Calu3 (cell line): ENCODE measurements at regions not wholly inside any gene's neighbourhood (a gene's known extent, or its start where the extent isn't known, plus 50 kb on each side); places are given as distances from the start of the nearest gene placed in this dataset.

Source experiments
- BruUV-seq: library from RNA; stranded (reverse); fragments of 400-500 nt; replicated peaks from 2 replicates; lab custom pipeline; 2021; lab: Mats Ljungman, UMichigan
- CTCF ChIA-PET: fragments of 300-600 bp; sonication (Branson Sonifier 250); formaldehyde crosslinking; loops from one replicate; lab custom pipeline; 2022; ENCODE audit warnings: antibody characterized with exemption; lab: Charles Lee
- DNase-seq: peaks from one replicate; pipeline ENCODE4 v3.0.0; 2022
- H3K27ac Mint-ChIP-seq: one replicate; pipeline ENCODE4 v1.8.0; 2022; ENCODE audit warnings: mixed read lengths; ENCODE audit not compliant: unreplicated experiment
- H3K27me3 Mint-ChIP-seq: one replicate; pipeline ENCODE4 v1.8.0; 2022; ENCODE audit warnings: mixed read lengths; ENCODE audit not compliant: unreplicated experiment
- H3K36me3 Mint-ChIP-seq: one replicate; pipeline ENCODE4 v1.8.0; 2022; ENCODE audit warnings: mild to moderate bottlenecking, moderate library complexity, mixed read lengths; ENCODE audit not compliant: insufficient read depth, unreplicated experiment
- H3K4me1 Mint-ChIP-seq: one replicate; pipeline ENCODE4 v1.8.0; 2022; ENCODE audit warnings: mild to moderate bottlenecking, low read depth, mixed read lengths; ENCODE audit not compliant: unreplicated experiment
- H3K4me3 Mint-ChIP-seq: one replicate; pipeline ENCODE4 v1.8.0; 2022; ENCODE audit warnings: mild to moderate bottlenecking, low read depth, moderate library complexity, mixed read lengths; ENCODE audit not compliant: unreplicated experiment
- H3K9me3 Mint-ChIP-seq: one replicate; pipeline ENCODE4 v1.8.0; 2022; ENCODE audit warnings: low read depth, mixed read lengths; ENCODE audit not compliant: unreplicated experiment
- intact Hi-C: fragments of 100-400 bp; cut with micrococcal nuclease; formaldehyde crosslinking; loops from one replicate; pipeline ENCODE4 v1.10.0; 2022; ENCODE audit not compliant: unreplicated experiment
- TF ChIP-seq, protein P1 (sequence below): fragments of 200-600 bp; IDR thresholded peaks from one replicate; pipeline ENCODE4 v1.8.0; 2022; ENCODE audit warnings: antibody characterized with exemption; ENCODE audit not compliant: unreplicated experiment

DNA sequence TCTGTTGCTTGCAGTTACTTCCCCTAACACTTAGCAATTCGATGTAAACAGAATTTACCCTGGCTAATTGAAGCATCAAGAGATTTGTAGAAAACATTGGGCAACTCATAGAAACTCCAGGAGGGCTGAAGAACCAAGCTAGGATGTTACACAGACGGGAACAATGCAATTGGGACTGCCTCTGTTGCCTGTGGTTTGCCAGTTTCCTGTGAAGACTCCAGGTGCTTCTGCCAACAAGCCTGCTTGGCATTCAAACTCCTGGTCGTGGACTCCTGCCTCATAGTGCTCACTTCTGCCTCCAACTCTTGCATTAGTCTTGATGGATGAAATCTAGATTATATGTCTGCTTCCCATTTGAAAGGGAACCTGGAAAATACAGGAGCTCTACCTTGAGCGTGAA, 246.0 kb downstream of the BMP4 start:
- Mint-ChIP-seq H3K4me3 (no peak overlapping the region), H3K27ac (no peak overlapping the region), H3K27me3 (no peaks in the 10 kb centered on the region), H3K36me3 (no peaks in the 10 kb centered on the region), H3K4me1 (peaks cover 17% of the 10 kb centered on the region), H3K9me3 (no peaks in the 10 kb centered on the region)
- no peak for DNase-seq
- CTCF ChIA-PET, result no interaction called here
- TF ChIP-seq, protein P1, sequence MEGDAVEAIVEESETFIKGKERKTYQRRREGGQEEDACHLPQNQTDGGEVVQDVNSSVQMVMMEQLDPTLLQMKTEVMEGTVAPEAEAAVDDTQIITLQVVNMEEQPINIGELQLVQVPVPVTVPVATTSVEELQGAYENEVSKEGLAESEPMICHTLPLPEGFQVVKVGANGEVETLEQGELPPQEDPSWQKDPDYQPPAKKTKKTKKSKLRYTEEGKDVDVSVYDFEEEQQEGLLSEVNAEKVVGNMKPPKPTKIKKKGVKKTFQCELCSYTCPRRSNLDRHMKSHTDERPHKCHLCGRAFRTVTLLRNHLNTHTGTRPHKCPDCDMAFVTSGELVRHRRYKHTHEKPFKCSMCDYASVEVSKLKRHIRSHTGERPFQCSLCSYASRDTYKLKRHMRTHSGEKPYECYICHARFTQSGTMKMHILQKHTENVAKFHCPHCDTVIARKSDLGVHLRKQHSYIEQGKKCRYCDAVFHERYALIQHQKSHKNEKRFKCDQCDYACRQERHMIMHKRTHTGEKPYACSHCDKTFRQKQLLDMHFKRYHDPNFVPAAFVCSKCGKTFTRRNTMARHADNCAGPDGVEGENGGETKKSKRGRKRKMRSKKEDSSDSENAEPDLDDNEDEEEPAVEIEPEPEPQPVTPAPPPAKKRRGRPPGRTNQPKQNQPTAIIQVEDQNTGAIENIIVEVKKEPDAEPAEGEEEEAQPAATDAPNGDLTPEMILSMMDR, result no peak
- intact Hi-C loops, result no loop called here
- no TSS peak for BruUV-seq

DNA sequence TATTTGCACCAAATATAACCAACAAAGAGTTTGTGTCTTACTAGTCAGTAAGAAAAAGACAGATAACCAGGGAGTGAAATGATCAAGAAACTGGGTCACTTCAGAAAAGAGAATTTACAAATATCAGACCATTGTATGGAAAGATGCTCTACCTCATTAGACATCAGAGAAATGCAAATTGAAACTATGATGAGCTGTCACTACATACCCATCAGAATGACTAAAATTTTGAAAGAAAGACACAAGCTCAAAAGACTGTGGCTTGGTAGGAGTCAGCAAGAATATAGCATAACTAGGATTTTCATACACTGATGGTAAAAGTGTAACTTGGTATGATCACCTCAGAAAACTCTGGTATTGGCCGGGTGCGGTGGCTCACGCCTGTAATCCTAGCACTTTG, 247.2 kb downstream of the BMP4 start:
- H3K9me3 Mint-ChIP-seq, result no peaks in the 10 kb centered on the region
- no peak for DNase-seq
- BruUV-seq, result no TSS peak
- no peaks in the 10 kb centered on the region for H3K27me3 Mint-ChIP-seq
- H3K4me1 Mint-ChIP-seq, result peaks cover 4% of the 10 kb centered on the region
- no peaks in the 10 kb centered on the region for H3K36me3 Mint-ChIP-seq
- no peak overlapping the region for H3K27ac Mint-ChIP-seq
- intact Hi-C loops, result no loop called here
- TF ChIP-seq, protein P1, result no peak
- CTCF ChIA-PET, result no interaction called here
- no peak overlapping the region for H3K4me3 Mint-ChIP-seq

DNA sequence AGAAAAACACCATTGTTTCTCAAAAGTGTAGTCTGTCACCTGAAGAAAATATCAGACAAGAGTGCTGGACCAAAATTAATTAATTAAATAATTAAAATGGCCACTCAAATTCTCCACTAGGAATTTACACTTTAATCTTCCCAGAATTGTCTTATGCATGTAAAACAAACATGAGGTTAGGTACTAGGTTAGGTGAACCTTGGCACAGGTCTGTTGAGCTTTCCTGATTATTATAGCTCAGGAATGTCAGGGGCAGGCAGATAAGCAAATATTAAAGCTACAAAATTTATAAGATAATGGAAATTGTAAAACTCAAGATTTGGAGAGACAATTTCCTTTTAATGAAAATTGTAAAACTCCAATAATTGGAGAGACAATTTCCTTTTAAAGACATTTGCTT, 253.2 kb downstream of the BMP4 start:
- TF ChIP-seq, protein P1, result no peak
- Mint-ChIP-seq H3K9me3 (no peaks in the 10 kb centered on the region), H3K4me1 (peaks cover 9% of the 10 kb centered on the region), H3K27me3 (no peaks in the 10 kb centered on the region), H3K4me3 (no peak overlapping the region), H3K36me3 (no peaks in the 10 kb centered on the region), H3K27ac (no peak overlapping the region)
- intact Hi-C loops, result no loop called here
- BruUV-seq, result no TSS peak
- CTCF ChIA-PET, result no interaction called here
- DNase-seq, result no peak

DNA sequence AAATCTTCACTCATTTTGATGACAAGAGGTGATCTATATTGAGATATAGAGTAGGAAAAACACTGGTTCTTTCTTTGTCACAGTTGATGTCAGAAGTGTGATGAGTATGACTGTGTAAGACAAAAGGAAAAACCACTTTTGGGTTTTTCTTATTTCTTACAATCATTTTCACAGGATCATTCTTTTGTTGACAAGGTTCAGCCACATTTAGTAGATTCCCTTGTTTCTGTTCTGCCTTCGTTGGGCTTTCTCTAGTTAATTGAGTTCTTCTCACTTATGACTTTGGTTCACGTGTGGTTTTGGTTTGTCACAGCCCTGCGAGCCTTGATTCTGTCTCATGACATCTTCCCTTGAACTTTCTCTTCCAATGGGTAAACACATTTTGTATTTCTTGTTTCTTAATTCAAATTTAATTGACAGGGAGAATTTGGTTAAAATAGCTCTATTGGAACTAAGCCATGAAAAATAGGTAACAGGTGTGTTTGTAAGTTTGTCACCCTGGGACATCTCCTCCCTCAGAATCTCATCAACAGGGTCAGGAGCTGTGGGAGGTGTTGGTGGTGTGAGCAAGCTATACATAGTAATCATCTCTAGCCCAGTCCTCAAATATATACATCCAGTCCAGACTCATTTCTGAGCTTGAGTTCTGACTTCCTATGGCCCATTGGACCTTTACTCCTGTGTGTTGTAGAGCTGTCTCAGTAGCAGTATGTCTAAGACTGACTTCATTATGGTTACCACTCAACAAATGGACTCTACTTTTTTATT, 255.3 kb downstream of the BMP4 start:
- H3K4me1 Mint-ChIP-seq, result peaks cover 9% of the 10 kb centered on the region
- no peak for DNase-seq
- intact Hi-C loops, result no loop called here
- no peaks in the 10 kb centered on the region for H3K27me3 Mint-ChIP-seq
- peaks cover 5% of the 10 kb centered on the region for H3K36me3 Mint-ChIP-seq
- TF ChIP-seq, protein P1, result no peak
- H3K27ac Mint-ChIP-seq, result no peak overlapping the region
- CTCF ChIA-PET, result interaction anchor here (0.5 to 0.7 kb wide), 4 partner anchors 38 to 294 kb away, joined by 3 to 10 read pairs (median 4); no protein-coding TSS in a partner anchor
- H3K9me3 Mint-ChIP-seq, result no peaks in the 10 kb centered on the region
- no TSS peak for BruUV-seq
- H3K4me3 Mint-ChIP-seq, result no peak overlapping the region
